ENCODE measurements at regions not wholly inside any gene's neighbourhood (a gene's known extent, or its start where the extent isn't known, plus 50 kb on each side); places are given as distances from the start of the nearest gene placed in this dataset.

- TF ChIP-seq CTCF (IDR thresholded peaks at IDR 0.05; ENCODE audit: insufficient read depth, low read depth, low read length, missing control alignments): no peak
- H3K4me3 ChIP-seq (ENCODE audit: low read length): no peak overlapping the region
- peak; percentile 62 for DNase-seq (ENCODE audit: low read depth)
Measured at GRCh38 chr4:26076000-26076587, 162.1 kb downstream of the SMIM20 start.

GRCh38 chr4:26076896-26077295 lies 162.9 kb downstream of the SMIM20 start:
- peak; percentile 30 for DNase-seq (ENCODE audit: low read depth)
- TF ChIP-seq CTCF (IDR thresholded peaks at IDR 0.05; ENCODE audit: insufficient read depth, low read depth, low read length, missing control alignments): no peak
- no peak overlapping the region for H3K4me3 ChIP-seq (ENCODE audit: low read length)

GRCh38 chr4:26077756-26078155 lies 163.7 kb downstream of the SMIM20 start:
- no peak overlapping the region for H3K4me3 ChIP-seq (ENCODE audit: low read length)
- DNase-seq (ENCODE audit: low read depth): no peak
- TF ChIP-seq CTCF (IDR thresholded peaks at IDR 0.05; ENCODE audit: insufficient read depth, low read depth, low read length, missing control alignments): no peak

GRCh38 chr4:26080870-26081628 lies 167.0 kb downstream of the SMIM20 start:
- TF ChIP-seq CTCF (IDR thresholded peaks at IDR 0.05; ENCODE audit: insufficient read depth, low read depth, low read length, missing control alignments): no peak
- H3K4me3 ChIP-seq (ENCODE audit: low read length): no peak overlapping the region
- DNase-seq (ENCODE audit: low read depth): no peak

GRCh38 chr4:26081795-26082498 lies 167.9 kb downstream of the SMIM20 start:
- TF ChIP-seq CTCF (IDR thresholded peaks at IDR 0.05; ENCODE audit: insufficient read depth, low read depth, low read length, missing control alignments): peak; percentile 66
- H3K4me3 ChIP-seq (ENCODE audit: low read length): no peak overlapping the region
- peak; percentile 75 for DNase-seq (ENCODE audit: low read depth)

- no peak overlapping the region for H3K4me3 ChIP-seq (ENCODE audit: low read length)
- no peak for TF ChIP-seq CTCF (IDR thresholded peaks at IDR 0.05; ENCODE audit: insufficient read depth, low read depth, low read length, missing control alignments)
- no peak for DNase-seq (ENCODE audit: low read depth)
Measured at GRCh38 chr4:26082565-26082964, 168.5 kb downstream of the SMIM20 start.
